GM12878 (cell line): ENCODE measurements at regions not wholly inside any gene's neighbourhood (a gene's known extent, or its start where the extent isn't known, plus 50 kb on each side); places are given as distances from the start of the nearest gene placed in this dataset. TPM values are rescaled to one million over a fixed set of nuclear protein-coding genes. Genes with fewer than 3 reads are reported as not detected.

ENCODE experiments used
- ATAC-seq: fragments of 200-7000 bp; cut with Tn5 transposase; 3 replicates; pipeline ENCODE4 v1.9.1; 2020; ENCODE audit warnings: mild to moderate bottlenecking, moderate library complexity
- BruUV-seq: library from RNA; stranded (reverse); fragments of 400-500 nt; replicated peaks from 2 replicates; lab custom pipeline; 2021; lab: Mats Ljungman, UMichigan
- CTCF ChIA-PET: fragments of 300-600 bp; sonication (Branson Sonifier 250); formaldehyde crosslinking; extraction: SDS; loops from one replicate; lab custom pipeline; 2021; ENCODE audit warnings: inconsistent platforms; lab: Yijun Ruan, JAX
- POLR2A ChIA-PET: fragments of 350-600 bp; formaldehyde crosslinking; extraction: SDS; loops from one replicate; lab custom pipeline; 2021; ENCODE audit warnings: inconsistent platforms; lab: Charles Lee
- RAD21 ChIA-PET: fragments of 300-600 bp; sonication (Branson Sonifier 250); formaldehyde crosslinking; loops from one replicate; lab custom pipeline; 2023; ENCODE audit warnings: antibody characterized with exemption; ENCODE audit not compliant: unreplicated experiment; lab: Charles Lee
- SMC1A ChIA-PET: fragments of 300-600 bp; sonication (Branson Sonifier 250); formaldehyde crosslinking; loops from one replicate; lab custom pipeline; 2023; ENCODE audit not compliant: unreplicated experiment, uncharacterized antibody; lab: Charles Lee
- DNase-seq: peaks from one replicate; pipeline ENCODE4 v3.0.0-alpha.2; 2011; ENCODE audit warnings: low read depth, low spot score
- FAIRE-seq: peaks from 3 replicates; lab custom pipeline; 2011; peaks lifted over from hg19 to GRCh38; lab: Jason Lieb, UNC
- H2AFZ ChIP-seq: 2 replicates; pipeline ENCODE4 v1.6.0; 2011; ENCODE audit warnings: low read depth, low read length, control low read depth; ENCODE audit not compliant: control insufficient read depth
- H3K27ac ChIP-seq: 2 replicates; pipeline ENCODE4 v1.5.1; 2011; ENCODE audit warnings: control low read depth; ENCODE audit not compliant: control insufficient read depth, insufficient read depth
- H3K27me3 ChIP-seq, 2 experiments: replicated peaks in 1 of 2; 2 replicates each; pipeline versions ENCODE4 v1.6.0 to v1.6.1; 2011; ENCODE audit warnings: low read length in 1 of 2; ENCODE audit not compliant: control insufficient read depth in 2 of 2, insufficient read depth in 2 of 2
- H3K36me3 ChIP-seq, 2 experiments: 2 replicates each; pipeline ENCODE4 v1.5.1; 2011; ENCODE audit warnings: low read length in 1 of 2; ENCODE audit not compliant: control insufficient read depth in 2 of 2, insufficient read depth in 2 of 2
- H3K4me1 ChIP-seq: 2 replicates; pipeline ENCODE4 v1.6.1; 2011; ENCODE audit warnings: mild to moderate bottlenecking, low read length, moderate library complexity, mixed read lengths; ENCODE audit not compliant: control insufficient read depth, insufficient read depth
- H3K4me2 ChIP-seq: 2 replicates; pipeline ENCODE4 v1.6.0; 2011; ENCODE audit warnings: control low read depth; ENCODE audit not compliant: control insufficient read depth, insufficient read depth
- H3K4me3 ChIP-seq: fragments of 200-600 bp; sonication (generic); 2 replicates; pipeline ENCODE4 v1.5.1; 2016
- H3K79me2 ChIP-seq: 2 replicates; pipeline ENCODE4 v1.6.0; 2011; ENCODE audit warnings: low read length; ENCODE audit not compliant: control insufficient read depth, insufficient read depth
- H3K9ac ChIP-seq: 2 replicates; pipeline ENCODE4 v1.8.0; 2011; ENCODE audit warnings: low read length, control low read depth, mixed read lengths; ENCODE audit not compliant: control insufficient read depth, insufficient read depth
- H3K9me3 ChIP-seq: replicated peaks from 3 replicates; pipeline ENCODE4 v1.5.1; 2011; ENCODE audit warnings: mild to moderate bottlenecking, low read length; ENCODE audit not compliant: control insufficient read depth, insufficient read depth
- H4K20me1 ChIP-seq: 2 replicates; pipeline ENCODE4 v1.6.0; 2011; ENCODE audit not compliant: control insufficient read depth, insufficient read depth
- RB1 ChIP-seq: fragments of 450-650 bp; formaldehyde crosslinking; IDR thresholded peaks from 2 replicates; pipeline ENCODE4 v1.6.1; 2017; ENCODE audit warnings: mild to moderate bottlenecking, borderline replicate concordance
- SUPT20H ChIP-seq: IDR thresholded peaks from 2 replicates; pipeline ENCODE4 v1.6.1; 2011; ENCODE audit warnings: low read depth, mild to moderate bottlenecking, low read length, moderate library complexity, borderline replicate concordance; ENCODE audit not compliant: control insufficient read depth
- WGBS: methylation state at CpG from one replicate; pipeline ENCODE4 v1.1.6; 2016; ENCODE audit warnings: low lambda C conversion rate; ENCODE audit not compliant: insufficient replicate concordance, insufficient coverage; ENCODE audit errors: missing lambda C conversion rate; 5-methylcytosine and 5-hydroxymethylcytosine counted together
- in situ Hi-C: fragments of 300-500 bp; cut with MboI; formaldehyde crosslinking; loops from 9 replicates; pipeline ENCODE4 v1.14.3; 2018; ENCODE audit warnings: mixed read lengths
- intact Hi-C: fragments of 100-400 bp; cut with micrococcal nuclease; formaldehyde crosslinking; loops from one replicate; pipeline ENCODE4 v1.14.2; 2022; ENCODE audit not compliant: unreplicated experiment
- small RNA-seq: library from RNA; depleted of rRNA; stranded (forward); fragments of <200 nt; gene quantifications from one replicate; pipeline ENCODE3, GENCODE V24; 2014

DNA sequence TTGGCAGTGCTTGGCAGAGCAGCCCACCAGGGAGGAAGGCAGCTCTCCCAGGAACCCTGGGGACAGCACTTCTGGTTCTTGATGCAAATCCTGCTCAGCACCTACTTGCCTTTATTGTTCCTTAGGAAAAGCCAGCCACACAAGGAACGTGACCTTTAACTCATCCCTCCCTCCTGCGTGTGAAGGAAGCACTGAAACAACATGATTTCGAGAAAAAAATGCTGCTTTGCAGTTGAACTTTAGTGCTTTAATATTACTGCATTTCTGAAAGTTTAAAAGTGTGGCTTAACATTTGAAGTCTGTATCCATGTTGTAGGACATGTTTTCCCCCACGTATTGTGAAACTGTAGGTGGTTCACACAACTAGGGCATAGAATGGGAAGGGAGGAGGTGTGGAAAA, 50.4 kb upstream of the CTNNB1 start:
- no peak for TF ChIP-seq RB1
- no peak for TF ChIP-seq SUPT20H
- Histone ChIP-seq H3K27me3 (no peaks in the 10 kb centered on the region; a peak in 1 of 4 replicates), H3K9me3 (no peaks in the 10 kb centered on the region; the same call in 1 of the 3 replicates), H4K20me1 (no peaks in the 10 kb centered on the region), H2AFZ (no peak overlapping the region), H3K4me1 (no peaks in the 10 kb centered on the region), H3K27ac (no peak overlapping the region), H3K4me2 (no peak overlapping the region), H3K79me2 (no peaks in the 10 kb centered on the region), H3K36me3 (no peaks in the 10 kb centered on the region), H3K4me3 (no peak overlapping the region), H3K9ac (no peak overlapping the region)
- ChIA-PET CTCF (no interaction called here), POLR2A (no interaction called here), SMC1A (no interaction called here), RAD21 (no interaction called here)
- intact Hi-C loops (no loop called here), in situ Hi-C loops (no loop called here)
- ATAC-seq: no peak
- no peak for DNase-seq
- no TSS peak for BruUV-seq
- FAIRE-seq: no peak
- WGBS: 24% methylated on average over 4 of the region's 4 CpGs

Small RNA genes in the stretch of these regions (small RNA-seq; reads per million reads assigned to genes)
- gene AC099560.2: not detected
- gene HMGN2P24: not detected
